NCI-H345 treated with DMSO at 0.1 percent for 48 hours (cell line): ENCODE measurements at regions not wholly inside any gene's neighbourhood (a gene's known extent, or its start where the extent isn't known, plus 50 kb on each side); places are given as distances from the start of the nearest gene placed in this dataset.
"Not testable (repeated sequence)": the region's sequence is repeated elsewhere in the genome, so short reads cannot be mapped to it uniquely, and the experiment has no call there.

Experiments used
- DNase-seq: peaks from one replicate; lab custom pipeline; 2025; ENCODE audit not compliant: unreplicated experiment; lab: John Stamatoyannopoulos, UW

GRCh38 chr12:31822761-31823160 is 93.9 kb upstream of the AMN1 start:
- no peak for DNase-seq

- DNase-seq = no peak
These were observed 92.7 kb upstream of the AMN1 start for GRCh38 chr12:31821484-31821883.

GRCh38 chr12:31820832-31821231 is 92.0 kb upstream of the AMN1 start:
- no peak for DNase-seq

- DNase-seq = no peak
These were observed 90.6 kb upstream of the AMN1 start for GRCh38 chr12:31819427-31819826.

DNA sequence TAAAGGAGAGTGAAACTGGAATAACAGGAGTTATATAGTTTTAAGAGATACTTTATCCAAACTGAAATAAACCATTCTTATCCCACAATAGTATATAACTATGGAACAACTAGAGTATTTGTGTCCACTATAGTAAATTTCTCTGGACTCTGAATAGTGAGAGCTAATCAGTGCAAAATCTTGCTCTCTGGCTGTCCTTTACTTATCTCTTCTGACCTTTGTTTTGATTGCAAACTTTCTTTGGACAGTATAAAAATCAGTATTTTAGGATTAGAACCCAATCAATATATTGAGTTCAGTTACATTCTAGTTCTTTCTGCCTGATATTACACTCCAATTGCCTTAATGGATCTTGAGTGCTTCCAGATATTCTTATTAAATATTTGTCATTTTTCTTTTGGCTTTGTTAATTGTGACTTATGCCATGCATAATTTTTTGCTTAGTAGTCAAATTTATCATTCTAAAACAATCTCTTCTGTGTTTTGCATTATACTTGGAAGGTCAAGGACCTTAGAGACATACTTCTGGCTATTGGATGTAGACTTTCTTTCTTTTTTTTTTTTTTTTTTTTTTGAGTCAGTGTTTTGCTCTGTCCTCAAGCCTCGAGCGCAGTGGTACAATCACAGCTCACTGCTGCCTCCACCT is 89.9 kb upstream of the AMN1 start:
- no peak for DNase-seq

- DNase-seq = no peak
These were observed 88.3 kb upstream of the AMN1 start for GRCh38 chr12:31817120-31817519.

GRCh38 chr12:31815096-31815495 is 86.3 kb upstream of the AMN1 start:
- DNase-seq = no peak

DNA sequence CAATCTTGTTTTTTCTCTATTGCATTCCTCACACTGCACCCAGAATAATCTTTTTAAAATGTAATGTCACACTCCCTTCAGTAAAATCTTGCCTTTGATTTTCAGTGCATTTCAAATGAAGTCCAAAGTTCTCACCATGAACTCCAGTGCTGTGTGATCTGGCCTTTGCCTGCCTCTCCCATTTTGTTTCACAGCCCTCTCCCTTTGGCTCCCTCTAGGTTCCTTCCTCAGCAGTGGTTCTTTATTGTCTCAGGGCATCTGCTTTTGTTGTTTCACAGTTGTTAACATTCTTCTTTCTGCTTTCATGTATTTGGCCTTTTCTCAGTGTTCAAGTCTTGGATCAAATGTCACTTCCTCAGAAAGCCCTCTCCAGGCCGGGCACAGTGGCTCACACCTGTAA is 84.5 kb upstream of the AMN1 start:
- no peak for DNase-seq

- no peak for DNase-seq
These were observed 78.9 kb upstream of the AMN1 start for GRCh38 chr12:31807773-31808097.

GRCh38 chr12:31807081-31807772 is 78.4 kb upstream of the AMN1 start:
- DNase-seq = not testable (repeated sequence)

- DNase-seq = not testable (repeated sequence)
These were observed 76.9 kb upstream of the AMN1 start for GRCh38 chr12:31805681-31806080.

- DNase-seq = not testable (repeated sequence)
These were observed 75.9 kb upstream of the AMN1 start for GRCh38 chr12:31804707-31805106.

DNA sequence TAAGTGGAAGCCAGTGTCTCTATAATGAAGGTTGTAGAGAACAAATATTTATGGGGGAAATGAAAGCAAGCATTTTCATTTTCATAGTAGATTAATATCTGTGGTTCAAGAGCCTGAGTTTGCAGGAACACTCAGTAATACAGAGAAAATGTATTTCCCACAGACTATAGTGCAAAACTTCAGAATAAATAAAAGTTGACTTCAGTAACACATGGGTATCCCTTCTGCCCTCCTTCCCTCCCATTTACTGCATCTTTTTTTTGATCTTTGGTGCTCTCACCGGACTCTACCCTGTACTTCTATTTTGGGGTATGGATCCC is 75.3 kb upstream of the AMN1 start:
- DNase-seq = no peak

GRCh38 chr12:31803306-31804184 is 74.7 kb upstream of the AMN1 start:
- DNase-seq = no peak

DNA sequence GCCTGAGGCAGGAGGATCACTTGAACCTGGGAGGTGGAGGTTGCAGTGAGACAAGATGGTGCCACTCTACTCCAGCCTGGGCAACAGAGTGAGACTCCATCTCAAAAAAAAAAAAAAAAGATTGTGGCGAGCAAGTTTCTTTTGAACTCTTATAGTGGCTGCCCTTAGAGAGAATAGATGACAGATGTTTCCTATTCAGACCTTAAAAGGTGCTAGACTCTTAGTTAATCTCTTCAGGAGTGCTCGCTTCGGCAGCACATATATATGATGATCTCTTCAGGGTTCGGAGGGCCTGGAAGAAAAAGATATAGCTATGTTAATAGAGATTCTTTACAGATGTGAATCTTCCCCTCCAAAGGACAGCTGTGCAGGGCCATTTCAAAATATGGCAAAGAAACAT is 73.1 kb upstream of the AMN1 start:
- DNase-seq = no peak

- no peak for DNase-seq
These were observed 68.5 kb upstream of the AMN1 start for GRCh38 chr12:31797230-31797872.

GRCh38 chr12:31796270-31796951 is 67.6 kb upstream of the AMN1 start:
- DNase-seq = no peak

GRCh38 chr12:31794745-31795144 is 65.9 kb upstream of the AMN1 start:
- DNase-seq = no peak

- DNase-seq = not testable (repeated sequence)
These were observed 62.4 kb upstream of the AMN1 start for GRCh38 chr12:31791265-31791664.

GRCh38 chr12:31790759-31791158 is 61.9 kb upstream of the AMN1 start:
- no peak for DNase-seq

GRCh38 chr12:31785318-31785717 is 56.5 kb upstream of the AMN1 start:
- DNase-seq = no peak
